B cell (primary cell): ENCODE measurements at regions not wholly inside any gene's neighbourhood (a gene's known extent, or its start where the extent isn't known, plus 50 kb on each side); places are given as distances from the start of the nearest gene placed in this dataset.

Experiments used
- ATAC-seq: fragments of 200-7000 bp; cut with Tn5 transposase; one replicate; pipeline ENCODE4 v1.10.0; 2021; ENCODE audit warnings: low read depth, mild to moderate bottlenecking, moderate number of reproducible peaks, moderate library complexity
- CTCF ChIA-PET: fragments of 350-600 bp; sonication (Branson Sonifier 250); formaldehyde crosslinking; loops from one replicate; lab custom pipeline; 2021; ENCODE audit warnings: antibody characterized with exemption, inconsistent platforms; lab: Charles Lee
- POLR2A ChIA-PET: fragments of 350-600 bp; sonication (Branson Sonifier 250); formaldehyde crosslinking; loops from one replicate; lab custom pipeline; 2021; ENCODE audit warnings: antibody characterized with exemption; lab: Charles Lee
- DNase-seq: peaks from one replicate; pipeline ENCODE4 v3.0.0; 2013
- H2AFZ ChIP-seq: 2 replicates; pipeline ENCODE4 v1.6.1; 2012; ENCODE audit warnings: mild to moderate bottlenecking, low read depth, low read length; ENCODE audit not compliant: insufficient read depth, poor library complexity, severe bottlenecking
- H3K27ac ChIP-seq, 2 donors: 1 replicate in 1 of 2; 2 replicates in 1 of 2; pipeline ENCODE4 v1.5.1; 2012 to 2013; ENCODE audit warnings: low read length in 2 of 2, mild to moderate bottlenecking in 2 of 2, moderate library complexity in 1 of 2
- H3K27me3 ChIP-seq, 4 experiments: fragments of 200-600 bp in 1 of 4; sonication (generic) in 1 of 4; replicated peaks in 1 of 4; 1 replicate in 2 of 4; 2 replicates in 2 of 4; pipeline versions ENCODE4 v1.6.1 to v1.7.0; 2013 to 2016; ENCODE audit warnings: low read length in 3 of 4, mild to moderate bottlenecking in 2 of 4, mixed read lengths in 1 of 4, moderate library complexity in 1 of 4; ENCODE audit not compliant: insufficient read depth in 4 of 4, control insufficient read depth in 3 of 4; ENCODE audit errors: control extremely low read depth in 1 of 4
- H3K36me3 ChIP-seq, 2 experiments: replicated peaks in 1 of 2; 1 replicate in 1 of 2; 2 replicates in 1 of 2; pipeline versions ENCODE4 v1.6.1 to v1.7.1; 2013; ENCODE audit warnings: low read length in 1 of 2; ENCODE audit not compliant: insufficient read depth in 2 of 2, control insufficient read depth in 1 of 2; ENCODE audit errors: control extremely low read depth in 1 of 2, extremely low read depth in 1 of 2
- H3K4me1 ChIP-seq, 2 donors: fragments of 200-600 bp in 1 of 2; sonication (generic) in 1 of 2; 1 replicate in 1 of 2; 2 replicates in 1 of 2; pipeline versions ENCODE4 v1.5.1 to v1.6.1; 2013 to 2017; ENCODE audit warnings: low read length in 2 of 2; ENCODE audit not compliant: control insufficient read depth in 2 of 2, insufficient read depth in 2 of 2
- H3K4me2 ChIP-seq: replicated peaks from 2 replicates; pipeline ENCODE3; 2012; ENCODE audit warnings: mild to moderate bottlenecking, low read depth, low read length; ENCODE audit not compliant: poor library complexity, severe bottlenecking
- H3K4me3 ChIP-seq, 5 experiments: fragments of 200-600 bp in 1 of 5; sonication (generic) in 1 of 5; 1 replicate in 3 of 5; 2 replicates in 2 of 5; pipeline versions ENCODE4 v1.5.1 to v1.7.0; 2011 to 2016; ENCODE audit warnings: low read length in 4 of 5, mild to moderate bottlenecking in 4 of 5, low read depth in 2 of 5, control low read depth in 1 of 5, moderate library complexity in 1 of 5; ENCODE audit not compliant: insufficient read depth in 1 of 5; ENCODE audit errors: control extremely low read depth in 1 of 5, extremely low read depth in 1 of 5
- H3K79me2 ChIP-seq: fragments of 200-600 bp; sonication (generic); one replicate; pipeline ENCODE4 v1.6.0; 2016; ENCODE audit warnings: low read length; ENCODE audit not compliant: control insufficient read depth, insufficient read depth
- H3K9ac ChIP-seq: fragments of 200-600 bp; sonication (generic); 2 replicates; pipeline ENCODE4 v1.6.1; 2017; ENCODE audit warnings: mild to moderate bottlenecking, low read length, moderate library complexity
- H3K9me3 ChIP-seq, 3 donors: one replicate each; pipeline versions ENCODE4 v1.6.1 to v1.7.1; 2013; ENCODE audit warnings: low read length in 2 of 3; ENCODE audit not compliant: control insufficient read depth in 2 of 3, insufficient read depth in 1 of 3; ENCODE audit errors: control extremely low read depth in 1 of 3
- H4K20me1 ChIP-seq: 2 replicates; pipeline ENCODE4 v1.6.0; 2012; ENCODE audit warnings: mild to moderate bottlenecking, low read length; ENCODE audit not compliant: insufficient read depth, control insufficient read depth, poor library complexity, severe bottlenecking
- H3K27ac Mint-ChIP-seq: one replicate; pipeline ENCODE4 v1.8.0; 2021; ENCODE audit warnings: mixed read lengths
- H3K27me3 Mint-ChIP-seq: one replicate; pipeline ENCODE4 v1.8.0; 2021; ENCODE audit warnings: mixed read lengths
- H3K4me1 Mint-ChIP-seq: one replicate; pipeline ENCODE4 v1.8.0; 2021; ENCODE audit warnings: mixed read lengths
- H3K4me3 Mint-ChIP-seq: one replicate; pipeline ENCODE4 v1.8.0; 2021; ENCODE audit warnings: mixed read lengths
- H3K9me3 Mint-ChIP-seq: one replicate; pipeline ENCODE4 v1.8.0; 2022; ENCODE audit warnings: mixed read lengths; ENCODE audit not compliant: insufficient read depth
- EZH2 ChIP-seq: IDR thresholded peaks from 2 replicates; pipeline ENCODE4 v1.6.1; 2012; ENCODE audit warnings: borderline replicate concordance, low read depth, mild to moderate bottlenecking, moderate library complexity, low read length; ENCODE audit not compliant: insufficient read depth, poor library complexity, severe bottlenecking
- WGBS: methylation state at CpG from one replicate; pipeline ENCODE4 v1.1.5; 2013; ENCODE audit warnings: missing lambda C conversion rate; ENCODE audit not compliant: insufficient coverage; 5-methylcytosine and 5-hydroxymethylcytosine counted together
- intact Hi-C: fragments of 100-400 bp; cut with micrococcal nuclease; formaldehyde crosslinking; loops from one replicate; pipeline ENCODE4 v1.10.0; 2022
- TF ChIP-seq, protein P1 (sequence below): fragments of 200-600 bp; IDR thresholded peaks from one replicate; pipeline ENCODE4 v1.8.0; 2022; ENCODE audit warnings: antibody characterized with exemption, mild to moderate bottlenecking

DNA sequence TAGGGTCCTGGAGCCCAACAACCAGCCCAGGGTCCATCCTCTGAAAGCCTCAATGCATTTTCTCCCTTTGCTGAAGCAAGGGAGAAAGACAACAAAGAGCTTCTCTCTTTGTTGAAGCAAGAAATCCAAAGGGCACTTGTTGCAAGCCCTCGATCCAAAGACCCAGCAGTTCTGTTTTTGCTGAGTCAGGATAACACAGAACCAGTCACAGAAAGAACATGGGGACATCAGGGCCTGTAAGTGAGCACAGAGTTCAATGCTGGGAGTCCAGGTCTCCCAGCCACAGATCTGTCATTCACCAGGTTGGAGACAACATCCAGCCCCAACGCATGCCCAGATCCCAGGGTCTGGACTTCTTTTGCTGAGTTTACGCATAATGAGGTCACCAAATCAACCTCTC lies 315.8 kb upstream of the KLHL29 start:
- no peak for DNase-seq
- Mint-ChIP-seq H3K27ac (no peak overlapping the region), H3K4me1 (no peaks in the 10 kb centered on the region), H3K4me3 (no peak overlapping the region), H3K27me3 (no peaks in the 10 kb centered on the region), H3K9me3 (no peaks in the 10 kb centered on the region)
- Histone ChIP-seq H4K20me1 (no peaks in the 10 kb centered on the region), H3K27me3 (no peaks in the 10 kb centered on the region), H3K4me1 (no peaks in the 10 kb centered on the region), H3K79me2 (no peaks in the 10 kb centered on the region), H3K4me3 (no peak overlapping the region), H3K27ac (no peak overlapping the region), H3K9me3 (peaks cover 0 to 5% (median 0%) of the 10 kb centered on the region in 3 donors), H3K9ac (no peak overlapping the region), H3K4me2 (no peak overlapping the region), H2AFZ (no peak overlapping the region), H3K36me3 (no peaks in the 10 kb centered on the region)
- 78% methylated on average over 2 of the region's 3 CpGs for WGBS
- ChIA-PET POLR2A (no interaction called here), CTCF (no interaction called here)
- TF ChIP-seq, protein P1, sequence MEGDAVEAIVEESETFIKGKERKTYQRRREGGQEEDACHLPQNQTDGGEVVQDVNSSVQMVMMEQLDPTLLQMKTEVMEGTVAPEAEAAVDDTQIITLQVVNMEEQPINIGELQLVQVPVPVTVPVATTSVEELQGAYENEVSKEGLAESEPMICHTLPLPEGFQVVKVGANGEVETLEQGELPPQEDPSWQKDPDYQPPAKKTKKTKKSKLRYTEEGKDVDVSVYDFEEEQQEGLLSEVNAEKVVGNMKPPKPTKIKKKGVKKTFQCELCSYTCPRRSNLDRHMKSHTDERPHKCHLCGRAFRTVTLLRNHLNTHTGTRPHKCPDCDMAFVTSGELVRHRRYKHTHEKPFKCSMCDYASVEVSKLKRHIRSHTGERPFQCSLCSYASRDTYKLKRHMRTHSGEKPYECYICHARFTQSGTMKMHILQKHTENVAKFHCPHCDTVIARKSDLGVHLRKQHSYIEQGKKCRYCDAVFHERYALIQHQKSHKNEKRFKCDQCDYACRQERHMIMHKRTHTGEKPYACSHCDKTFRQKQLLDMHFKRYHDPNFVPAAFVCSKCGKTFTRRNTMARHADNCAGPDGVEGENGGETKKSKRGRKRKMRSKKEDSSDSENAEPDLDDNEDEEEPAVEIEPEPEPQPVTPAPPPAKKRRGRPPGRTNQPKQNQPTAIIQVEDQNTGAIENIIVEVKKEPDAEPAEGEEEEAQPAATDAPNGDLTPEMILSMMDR: no peak
- TF ChIP-seq EZH2: no peak
- no peak for ATAC-seq
- intact Hi-C loops: no loop called here

DNA sequence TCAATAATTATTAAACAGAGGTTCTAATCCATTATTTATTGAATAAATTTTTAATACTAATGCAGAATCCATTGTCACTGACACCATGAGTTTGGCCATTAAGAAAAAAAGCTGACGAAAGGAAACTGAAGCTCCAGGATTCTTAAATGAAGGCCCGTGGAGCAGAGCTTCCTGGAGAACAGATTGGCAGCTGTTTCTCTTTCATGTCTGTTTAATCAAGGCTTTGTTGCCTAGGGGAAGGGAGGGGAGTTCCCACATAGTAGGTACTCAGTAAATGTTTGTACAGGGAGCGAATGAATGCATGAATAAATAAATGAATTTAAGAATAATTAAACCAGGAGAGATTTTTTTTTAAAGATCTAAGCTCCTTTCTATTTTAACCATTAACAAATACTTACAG lies 315.1 kb upstream of the KLHL29 start:
- POLR2A ChIA-PET: no interaction called here
- Mint-ChIP-seq H3K27ac (no peak overlapping the region), H3K4me3 (no peak overlapping the region), H3K4me1 (no peaks in the 10 kb centered on the region), H3K27me3 (no peaks in the 10 kb centered on the region), H3K9me3 (no peaks in the 10 kb centered on the region)
- CTCF ChIA-PET: no interaction called here
- DNase-seq (no peak), ATAC-seq (no peak)
- Histone ChIP-seq H3K27me3 (no peaks in the 10 kb centered on the region), H3K9ac (no peak overlapping the region), H3K4me2 (no peak overlapping the region), H3K27ac (no peak overlapping the region), H3K9me3 (peaks cover 0 to 5% (median 0%) of the 10 kb centered on the region in 3 donors), H3K36me3 (no peaks in the 10 kb centered on the region), H3K4me3 (no peak overlapping the region), H3K79me2 (no peaks in the 10 kb centered on the region), H2AFZ (no peak overlapping the region), H3K4me1 (no peaks in the 10 kb centered on the region), H4K20me1 (no peaks in the 10 kb centered on the region)
- 48% methylated on average over 2 of the region's 3 CpGs for WGBS
- TF ChIP-seq EZH2: no peak
- TF ChIP-seq, protein P1: no peak
- intact Hi-C loops: no loop called here
